Inflammatory macrophage treated with lipopolysaccharide for 1 hour (primary cell): ENCODE measurements at regions not wholly inside any gene's neighbourhood (a gene's known extent, or its start where the extent isn't known, plus 50 kb on each side); places are given as distances from the start of the nearest gene placed in this dataset.
"Not testable (repeated sequence)": the region's sequence is repeated elsewhere in the genome, so short reads cannot be mapped to it uniquely, and the experiment has no call there.

Source experiments
- DNase-seq, 2 donors: peaks; one replicate each; pipeline ENCODE4 v3.0.0-alpha.2; 2020 to 2022

DNA sequence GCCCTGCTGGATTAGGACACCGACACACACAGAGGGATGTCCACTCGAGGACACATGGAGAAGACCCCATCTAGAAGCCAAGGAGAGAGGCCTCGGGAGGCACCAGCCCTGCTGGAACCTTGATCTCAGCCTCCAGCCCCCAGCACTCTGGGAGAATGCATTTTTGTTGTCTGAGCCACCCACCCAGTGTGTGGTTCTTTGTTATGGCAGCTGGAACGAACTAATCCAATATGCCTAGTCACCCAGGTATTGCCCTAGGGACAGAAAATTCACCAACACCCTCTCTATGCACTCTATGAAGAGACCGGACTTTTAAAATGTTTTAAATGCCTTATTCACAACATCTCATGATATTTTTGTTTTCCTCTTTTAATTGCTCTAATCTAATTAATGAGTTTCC lies 117.4 kb downstream of the CRYAA start:
- DNase-seq = no peak

DNA sequence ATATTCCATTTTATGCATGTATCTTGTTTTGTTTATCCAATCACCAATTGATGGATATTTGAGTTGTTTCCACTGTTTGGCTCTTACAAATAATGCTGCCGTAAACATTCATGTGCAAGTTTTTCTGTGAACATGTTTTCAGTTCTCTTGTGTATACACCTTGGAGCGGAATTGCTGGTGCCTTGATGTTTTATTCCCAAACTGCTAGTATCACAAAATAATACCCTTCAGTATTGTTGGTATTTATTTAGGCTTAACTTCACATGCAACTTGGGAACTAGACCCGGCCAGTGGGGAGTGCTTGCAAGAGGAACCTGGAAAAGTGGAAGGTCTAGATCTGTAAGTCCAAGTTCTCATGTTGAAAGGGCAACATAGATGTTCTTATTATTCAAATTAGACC lies 115.9 kb downstream of the CRYAA start:
- no peak for DNase-seq

DNA sequence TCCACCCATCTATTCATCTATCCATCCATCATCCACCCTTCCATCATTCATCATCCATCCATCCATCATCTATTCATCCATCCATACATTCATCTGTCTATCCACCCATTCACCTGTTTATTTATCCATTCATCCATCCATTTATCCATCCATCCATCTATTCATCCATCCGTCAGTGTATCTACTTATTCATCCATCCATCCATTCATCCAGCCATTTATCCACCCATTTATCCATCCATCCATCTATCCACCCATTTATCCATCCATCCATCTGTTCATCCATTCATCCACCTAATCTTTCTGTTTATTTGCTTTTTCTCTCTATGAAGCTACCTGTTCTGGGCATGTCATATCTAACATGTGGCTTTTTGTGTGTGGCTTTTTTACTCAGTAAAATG lies 115.4 kb downstream of the CRYAA start:
- no peak for DNase-seq

DNA sequence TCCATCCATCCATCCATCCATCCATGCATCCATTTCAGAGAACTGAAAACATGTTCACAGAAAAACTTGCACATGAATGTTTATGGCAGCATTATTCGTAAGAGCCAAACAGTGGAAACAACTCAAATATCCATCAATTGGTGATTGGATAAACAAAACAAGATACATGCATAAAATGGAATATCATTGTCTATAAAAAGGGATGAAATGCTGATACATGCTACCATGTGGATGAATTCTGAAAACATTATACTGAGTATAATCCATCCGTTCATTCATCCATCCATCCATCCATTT lies 115.1 kb downstream of the CRYAA start:
- not testable (repeated sequence) for DNase-seq

DNA sequence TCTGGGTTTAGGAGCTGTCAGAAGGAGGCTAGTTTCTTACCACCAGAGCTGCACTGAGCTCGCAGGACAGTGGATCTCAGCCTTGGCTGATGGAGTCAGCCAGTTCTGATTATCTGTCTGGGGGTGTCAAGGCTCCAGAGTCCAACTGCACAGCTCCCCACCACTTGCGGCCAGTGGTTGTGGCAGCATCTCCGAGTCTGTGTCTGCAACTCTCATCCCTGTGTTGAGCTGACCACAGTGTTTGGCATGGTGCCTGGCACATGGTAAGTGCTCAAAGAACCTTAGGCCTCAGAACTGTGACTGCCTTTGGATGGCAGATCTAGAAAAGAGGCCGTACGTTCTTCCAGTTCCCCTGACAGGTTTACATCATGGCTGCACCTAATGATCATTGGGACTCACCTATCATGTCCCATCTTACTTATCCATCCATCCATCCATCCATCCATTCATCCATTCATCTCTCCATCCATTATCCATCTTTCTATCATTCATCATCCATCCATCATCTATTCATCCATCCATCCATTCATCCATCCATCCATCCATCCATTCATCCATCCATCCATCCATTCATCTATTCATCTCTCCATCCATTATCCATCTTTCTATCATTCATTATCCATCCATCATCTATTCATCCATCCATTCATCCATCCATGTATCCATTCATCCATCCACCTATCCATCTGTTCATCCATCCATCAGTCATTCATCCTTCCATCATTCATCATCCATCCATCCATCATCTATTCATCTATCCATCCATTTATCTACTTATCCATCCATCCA lies 114.5 kb downstream of the CRYAA start:
- DNase-seq = no peak

DNA sequence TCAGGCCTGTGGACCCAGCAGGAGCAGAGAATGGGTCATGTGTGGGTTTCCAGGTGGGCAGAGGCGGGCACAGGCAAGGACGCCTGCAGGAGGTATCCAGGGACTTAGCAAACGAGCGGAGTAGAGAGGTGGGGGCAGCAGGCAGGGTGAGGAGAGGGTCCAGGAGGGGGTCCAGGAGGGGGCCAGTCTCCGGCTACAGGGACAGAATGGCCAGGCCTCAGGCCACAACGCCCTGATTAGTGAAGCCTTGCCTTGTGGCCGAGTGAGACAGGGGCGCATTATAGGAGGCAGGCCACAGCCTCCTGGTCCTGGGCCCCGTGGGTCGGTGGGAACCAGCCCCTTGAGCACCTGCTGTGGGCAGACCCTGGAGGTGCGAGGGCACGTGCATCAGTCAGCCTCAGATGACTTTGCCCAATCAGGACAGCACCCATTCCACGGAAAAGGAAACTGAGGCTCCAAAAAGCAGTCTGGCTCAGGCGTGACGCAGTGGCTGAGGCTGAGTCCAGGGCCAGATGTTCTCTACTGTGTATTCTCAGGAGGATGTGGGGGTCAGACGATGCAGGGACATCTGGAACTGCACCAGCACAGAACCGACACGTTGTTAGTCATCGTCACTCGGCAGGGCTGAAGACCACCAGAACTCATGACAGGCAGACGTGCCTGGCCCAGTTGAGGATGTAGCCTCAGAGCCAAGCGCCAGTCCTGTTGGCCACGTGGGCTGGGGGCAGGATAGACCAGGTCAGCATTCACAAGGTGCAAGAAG lies 113.7 kb downstream of the CRYAA start:
- no peak for DNase-seq

DNA sequence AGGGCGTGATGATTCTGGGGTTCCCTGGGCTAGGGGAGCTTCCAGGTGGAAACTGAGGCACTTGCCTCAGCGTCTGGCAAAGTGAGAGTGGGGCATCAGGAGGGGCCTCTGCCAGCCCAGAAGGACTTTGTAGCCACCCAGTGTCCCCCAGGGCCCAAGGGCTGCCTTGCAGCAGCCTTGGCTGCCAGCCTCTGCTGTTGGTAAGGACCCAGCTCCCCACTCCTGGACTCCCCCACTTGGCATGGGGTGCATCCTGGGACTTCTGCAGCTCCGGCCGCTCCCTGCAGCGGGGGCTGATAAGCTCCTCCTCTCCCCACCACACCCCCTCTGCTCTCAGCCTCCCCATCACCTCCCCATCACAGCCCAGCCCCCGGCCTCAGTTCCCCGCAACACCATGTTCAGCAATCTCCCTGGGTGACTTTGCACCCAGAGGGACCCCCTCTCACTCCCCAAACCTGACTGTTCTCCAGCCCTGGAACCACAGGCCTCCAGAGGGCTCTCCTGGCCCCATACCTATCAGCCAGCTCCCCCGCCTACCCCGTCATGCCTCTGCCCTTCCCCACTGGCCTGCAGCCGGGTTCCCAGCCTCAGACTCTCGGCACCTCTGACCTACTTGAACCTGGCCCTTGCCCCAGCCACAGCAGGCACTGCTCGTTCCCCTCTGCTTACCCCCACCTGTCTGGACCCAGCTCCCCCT lies 113.0 kb downstream of the CRYAA start:
- DNase-seq = no peak

DNA sequence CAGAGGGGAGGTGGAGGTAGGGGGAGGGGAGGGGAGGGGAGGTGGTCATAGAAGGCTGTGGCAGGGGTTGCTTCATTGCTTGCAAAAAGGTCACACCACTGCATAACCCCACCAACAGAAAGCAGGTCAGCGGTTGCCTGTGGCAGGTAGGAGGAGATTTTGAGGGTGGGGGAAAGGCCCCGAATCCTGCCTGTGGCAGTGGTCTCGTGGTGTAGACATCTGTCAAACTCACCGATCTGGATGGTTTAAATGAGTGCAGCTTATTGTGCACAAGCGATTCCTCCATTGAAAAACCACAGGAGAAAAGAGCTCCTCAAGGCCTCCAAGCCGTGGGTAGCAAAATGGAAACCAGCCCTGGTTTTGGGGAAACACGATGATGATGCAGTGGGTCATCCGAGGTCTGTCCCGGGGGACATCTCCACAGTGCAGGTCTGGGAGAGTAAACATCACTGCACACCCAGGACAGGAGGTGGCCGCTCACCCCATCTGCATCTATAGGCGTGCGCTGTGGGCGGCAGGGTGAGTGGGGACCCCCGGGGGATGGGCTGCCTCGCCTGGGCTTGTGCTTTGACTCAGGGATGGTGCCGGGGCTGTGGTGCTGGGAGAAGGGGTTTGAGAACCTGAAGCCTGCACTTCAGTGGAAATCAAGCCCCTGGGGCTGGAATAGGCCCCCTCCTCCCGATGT lies 112.3 kb downstream of the CRYAA start:
- no peak for DNase-seq

DNA sequence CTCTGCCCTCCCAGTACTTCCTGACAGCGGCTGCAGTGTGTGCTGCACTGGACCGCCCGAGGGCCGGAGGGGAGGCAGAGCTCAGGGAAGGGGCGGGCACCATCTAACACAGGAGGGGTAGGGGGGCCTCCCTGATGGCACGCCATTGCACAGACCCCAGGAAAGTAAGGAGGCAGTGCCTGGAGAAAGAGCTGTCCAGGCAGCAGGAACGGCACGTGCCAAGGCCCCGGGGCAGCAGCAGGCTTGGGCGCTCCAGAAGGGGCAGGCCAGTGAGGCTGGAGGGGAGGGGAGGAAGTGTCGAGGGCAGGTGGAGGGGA lies 110.7 kb downstream of the CRYAA start:
- DNase-seq = no peak

DNA sequence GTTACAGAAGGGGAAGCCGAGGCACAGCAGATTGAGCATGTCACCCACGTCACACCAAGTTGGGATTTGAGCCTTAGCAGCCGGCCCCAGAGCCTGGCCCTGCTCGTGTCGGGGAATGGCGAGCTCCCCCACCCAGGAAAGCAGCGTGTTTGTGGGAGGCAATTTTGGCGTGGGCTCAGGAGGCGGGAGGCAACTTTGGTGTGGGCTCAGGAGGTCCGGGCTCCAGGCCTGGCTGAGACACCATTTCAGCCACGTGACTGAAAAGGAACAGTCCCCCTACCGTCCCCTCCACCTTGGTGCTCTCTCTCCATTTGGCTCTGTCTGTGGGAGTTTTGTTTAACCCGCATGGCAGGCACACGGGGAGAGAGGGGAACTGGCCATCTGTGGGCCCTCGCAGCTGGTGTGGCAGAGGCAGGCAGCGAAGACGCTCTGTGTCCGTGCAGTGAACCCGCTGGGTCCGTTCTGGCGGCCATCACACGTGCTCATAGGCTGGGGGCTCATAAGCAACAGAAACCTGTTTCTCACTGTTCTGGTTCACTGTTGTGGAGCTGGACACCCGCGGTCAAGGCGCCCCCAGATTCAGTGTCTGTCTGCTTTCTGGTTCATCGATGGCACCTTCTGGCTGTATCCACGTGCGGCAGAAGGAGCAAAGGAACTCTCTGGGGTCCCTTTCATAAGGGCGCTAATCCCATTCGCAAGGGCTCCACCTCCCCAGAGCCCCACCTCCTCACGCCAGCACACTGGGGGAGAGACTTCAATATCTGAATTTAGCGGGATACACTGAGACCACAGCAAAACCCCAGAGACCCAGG lies 110.2 kb downstream of the CRYAA start:
- no peak for DNase-seq

DNA sequence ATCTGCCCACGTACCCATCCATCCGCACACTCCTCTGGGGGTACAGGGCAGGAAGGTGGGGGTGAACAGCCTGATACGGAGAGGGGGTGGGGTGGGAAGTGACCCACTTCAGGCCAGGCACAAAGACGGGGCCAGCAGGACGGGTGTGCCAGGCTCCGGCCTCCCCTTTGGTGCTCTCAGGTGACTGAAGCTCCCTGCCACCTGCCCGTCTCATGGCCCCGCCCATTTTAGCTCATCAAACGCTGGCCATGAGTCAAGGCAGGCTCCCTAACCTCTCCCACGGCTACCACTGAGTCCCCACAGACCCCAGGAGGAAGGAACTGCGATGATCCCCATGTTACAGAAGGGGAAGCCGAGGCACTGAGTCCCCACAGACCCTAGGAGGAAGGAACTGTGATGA lies 109.6 kb downstream of the CRYAA start:
- no peak for DNase-seq

DNA sequence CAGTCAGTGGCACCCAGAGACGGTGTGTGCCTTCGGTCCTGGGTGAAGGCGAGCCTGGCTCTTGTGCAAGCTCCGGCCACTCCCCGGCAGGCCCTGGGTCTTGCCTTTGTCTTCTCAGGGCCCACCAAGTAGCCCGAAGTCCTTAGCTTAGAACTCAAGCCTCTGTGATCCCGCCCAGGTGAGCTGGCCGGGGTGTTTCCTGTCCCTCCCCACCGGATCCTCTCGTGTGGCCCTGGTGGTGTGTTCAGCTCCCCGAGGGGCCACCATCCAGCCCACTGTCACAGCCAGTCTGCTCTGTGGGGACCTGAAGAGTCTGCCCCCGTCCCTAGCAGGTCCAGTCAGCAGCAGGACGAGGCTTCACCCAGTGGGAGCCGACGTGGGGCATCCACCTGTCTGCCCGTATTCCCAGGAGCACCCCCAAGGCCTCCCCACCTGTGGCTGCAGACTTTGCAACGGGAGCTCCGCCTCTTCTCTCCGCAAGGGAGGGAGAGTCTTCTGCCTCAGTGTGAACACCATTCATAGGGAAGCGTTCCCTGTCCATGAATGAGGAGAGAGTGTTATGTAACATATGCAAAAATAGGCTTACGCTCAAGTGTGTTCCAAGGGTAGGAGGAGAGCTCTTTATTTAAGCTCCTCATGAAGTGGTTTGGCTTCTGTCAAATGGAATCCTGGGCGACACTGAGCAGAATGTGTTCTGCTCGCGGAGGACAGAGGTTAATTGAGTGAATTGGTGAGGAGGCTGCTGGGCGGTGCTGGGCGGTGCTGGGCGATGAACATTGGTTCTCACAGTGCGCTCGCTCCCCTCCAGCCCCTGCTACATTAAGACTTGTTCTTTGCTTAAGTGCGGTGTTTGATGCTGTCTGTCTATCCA lies 108.9 kb downstream of the CRYAA start:
- peak in 1 of 2 donors; percentile 10 for DNase-seq

DNA sequence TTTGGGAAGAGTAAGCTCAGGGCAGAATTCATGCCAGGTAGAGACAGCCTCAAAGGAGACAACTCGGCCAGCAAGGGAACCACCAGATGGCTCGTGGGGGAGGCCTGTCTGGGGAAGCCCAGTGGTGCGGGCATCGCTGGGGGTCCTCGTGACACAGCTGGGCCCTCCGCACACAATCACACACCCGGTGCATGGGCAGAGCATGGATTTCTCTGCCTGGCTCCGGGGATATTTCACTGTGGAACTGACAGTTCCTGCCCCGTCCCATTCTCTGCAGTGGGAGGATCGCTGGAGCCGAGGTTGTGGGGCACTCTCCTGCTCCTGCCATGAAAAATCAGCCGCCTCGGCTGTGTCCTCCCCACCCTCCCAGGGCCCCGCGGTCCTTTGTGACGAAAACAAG lies 108.0 kb downstream of the CRYAA start:
- DNase-seq = no peak

DNA sequence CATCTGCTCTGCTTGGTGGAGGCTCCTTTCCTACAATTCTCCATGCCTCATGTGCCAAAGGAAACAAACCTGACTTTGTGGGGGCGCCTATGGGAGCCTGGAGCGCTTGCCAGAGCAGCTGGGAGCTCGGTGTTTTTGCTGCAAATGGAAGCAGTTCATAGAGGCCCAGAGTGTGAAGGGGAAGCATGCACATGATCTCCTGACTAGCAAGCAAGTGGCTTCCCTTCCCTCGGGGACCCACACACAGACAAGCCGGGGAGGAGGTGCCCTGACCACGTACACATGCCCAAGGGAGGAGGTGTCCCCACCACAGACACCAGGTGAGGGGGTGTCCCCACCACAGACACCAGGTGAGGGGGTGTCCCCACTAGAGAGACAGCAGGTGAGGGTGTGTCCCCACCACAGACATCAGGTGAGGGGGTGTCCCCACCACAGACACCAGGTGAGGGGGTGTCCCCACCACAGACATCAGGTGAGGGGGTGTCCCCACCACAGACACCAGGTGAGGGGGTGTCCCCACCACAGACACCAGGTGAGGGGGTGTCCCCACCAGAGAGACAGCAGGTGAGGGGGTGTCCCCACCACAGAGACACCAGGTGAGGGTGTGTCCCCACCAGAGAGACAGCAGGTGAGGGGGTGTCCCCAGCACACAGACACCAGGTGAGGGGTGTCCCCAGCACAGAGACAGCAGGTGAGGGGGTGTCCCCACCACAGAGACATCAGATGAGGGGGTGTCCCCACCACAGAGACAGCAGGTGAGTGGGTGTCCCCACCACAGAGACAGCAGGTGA lies 106.8 kb downstream of the CRYAA start:
- no peak for DNase-seq

DNA sequence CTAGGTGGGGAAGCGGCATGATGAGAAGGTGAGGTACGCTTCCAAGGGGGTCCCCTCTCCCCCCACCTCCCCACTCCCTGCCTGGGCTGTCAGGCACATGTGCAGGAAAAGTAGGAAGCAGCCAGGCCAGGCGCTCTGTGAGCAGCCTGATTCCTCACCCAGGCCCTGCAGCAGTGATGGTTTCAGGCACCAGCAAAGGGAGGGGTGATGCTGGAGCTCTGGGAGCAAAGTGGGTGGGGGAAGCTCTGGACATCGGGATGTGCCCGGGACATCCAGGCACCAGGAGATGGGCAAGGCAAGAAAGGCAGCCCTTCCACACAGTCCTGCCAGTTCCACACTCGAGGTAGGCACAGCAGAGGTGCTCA lies 106.1 kb downstream of the CRYAA start:
- no peak for DNase-seq

DNA sequence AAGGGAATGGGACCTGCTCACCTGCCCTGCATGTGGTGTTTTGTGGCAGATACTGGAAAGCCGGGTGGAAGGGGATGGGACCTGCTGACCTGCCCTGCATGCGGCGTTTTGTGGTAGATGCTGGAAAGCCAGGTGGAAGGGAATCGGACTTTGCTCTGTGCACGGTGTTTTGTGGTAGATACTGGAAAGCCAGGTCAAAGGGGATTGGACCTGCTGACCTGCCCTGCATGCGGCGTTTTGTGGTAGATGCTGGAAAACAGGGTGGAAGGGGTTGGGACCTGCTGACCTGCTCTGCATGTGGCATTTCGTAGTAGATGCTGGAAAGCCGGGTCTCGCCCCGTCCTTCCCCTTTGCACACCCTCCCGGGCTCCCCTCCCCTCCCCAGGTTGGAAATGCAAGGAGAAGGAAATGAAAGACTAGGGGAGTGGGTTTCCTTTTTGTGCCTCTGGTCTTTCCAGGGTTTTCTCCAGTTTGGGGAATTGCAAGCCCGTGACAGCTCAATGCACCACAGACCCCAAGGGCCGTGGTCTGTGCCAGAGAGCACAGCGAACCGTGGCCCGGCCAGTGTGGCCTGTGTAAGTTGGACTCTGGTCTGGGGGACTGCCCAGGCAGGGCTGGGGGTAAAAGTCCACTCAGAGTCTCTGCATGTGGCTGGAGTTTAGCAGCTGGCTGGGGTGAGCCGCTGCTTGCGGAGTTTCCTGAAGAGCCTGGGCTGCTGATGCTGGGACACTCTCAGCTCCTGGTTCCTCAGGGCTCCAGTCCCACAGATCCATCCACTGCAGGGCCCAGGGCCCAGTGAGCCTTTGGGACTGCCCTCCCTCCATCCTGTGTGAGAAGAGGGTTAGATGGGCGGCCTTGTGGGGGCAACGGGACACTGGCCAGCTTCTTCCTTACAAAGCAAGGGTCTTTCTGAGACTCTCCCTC lies 105.5 kb downstream of the CRYAA start:
- no peak for DNase-seq

DNA sequence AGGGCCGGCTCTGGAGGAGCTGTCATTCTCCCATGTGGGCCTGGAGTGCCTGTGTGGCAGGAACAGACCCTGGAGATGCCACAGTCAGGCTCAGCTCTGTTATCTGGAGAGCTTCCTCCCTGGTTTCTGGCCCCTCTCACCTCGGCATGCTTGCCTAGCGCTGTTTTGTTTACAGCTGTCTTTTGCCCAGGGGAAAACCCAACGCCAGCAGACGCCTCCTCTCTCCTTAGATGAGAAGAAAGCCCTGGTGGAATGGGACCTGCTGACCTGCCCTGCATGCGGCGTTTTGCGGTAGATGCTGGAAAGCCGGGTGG lies 104.9 kb downstream of the CRYAA start:
- DNase-seq = no peak

DNA sequence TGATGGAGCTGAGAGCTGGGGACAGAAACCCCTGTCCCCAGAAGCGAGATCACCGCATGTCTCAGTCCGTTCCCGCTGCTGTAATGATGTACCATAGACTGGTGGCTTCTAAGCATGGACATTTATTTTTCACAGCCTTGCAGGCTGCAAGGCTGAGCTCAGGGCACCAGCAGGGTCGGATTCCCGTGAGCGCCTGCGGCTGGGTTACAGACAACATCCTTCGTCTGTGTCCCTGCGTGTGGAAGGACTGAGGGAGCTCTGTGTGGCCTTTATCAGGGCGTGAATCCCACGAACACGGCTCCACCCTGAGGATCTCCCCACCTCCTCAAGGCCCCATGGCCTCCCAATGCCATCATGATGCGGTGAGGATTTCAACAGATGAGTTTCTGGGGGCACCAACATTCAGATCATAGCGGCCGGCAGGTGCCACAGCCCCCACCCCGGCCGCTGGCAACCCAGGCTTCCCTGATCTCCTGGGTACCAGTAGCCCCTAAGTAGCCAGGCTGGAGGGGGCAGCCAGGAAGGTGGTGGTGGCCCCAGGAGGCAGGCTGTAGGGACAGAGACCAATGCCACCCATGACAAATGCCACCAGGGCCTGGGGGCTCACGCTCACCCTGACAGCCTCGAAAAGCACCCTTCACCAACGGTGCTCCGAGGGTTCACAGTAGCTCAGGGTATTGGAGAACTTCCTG lies 104.4 kb downstream of the CRYAA start:
- no peak for DNase-seq

DNA sequence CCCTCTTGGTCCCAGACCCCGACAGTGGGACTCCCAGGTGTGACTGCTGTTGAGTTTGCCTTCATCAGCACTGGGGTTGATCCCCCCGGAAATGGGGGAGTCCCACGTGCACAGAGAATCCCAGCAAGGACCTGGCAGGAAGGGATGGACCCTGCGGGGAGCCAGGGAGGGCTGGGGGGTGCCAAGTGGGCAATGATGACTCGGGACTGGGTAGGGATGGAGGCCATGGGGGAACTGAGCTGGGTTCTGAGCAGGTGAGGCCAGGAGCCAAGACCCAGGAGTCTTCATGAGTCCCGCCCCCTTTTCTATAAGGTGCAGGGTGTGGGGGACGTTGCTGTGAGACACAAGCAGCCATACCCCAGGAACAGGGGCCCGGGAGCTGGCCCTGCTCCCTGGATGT lies 103.8 kb downstream of the CRYAA start:
- DNase-seq = no peak
